Neutrophil (primary cell): ENCODE measurements at regions not wholly inside any gene's neighbourhood (a gene's known extent, or its start where the extent isn't known, plus 50 kb on each side); places are given as distances from the start of the nearest gene placed in this dataset.

Source experiments
- H3K27ac ChIP-seq: fragments of 200-600 bp; sonication (generic); 2 replicates; pipeline ENCODE4 v1.5.1; 2016; ENCODE audit warnings: mild to moderate bottlenecking, moderate library complexity
- H3K27me3 ChIP-seq: fragments of 200-600 bp; sonication (generic); 2 replicates; pipeline ENCODE4 v1.6.0; 2016; ENCODE audit warnings: mild to moderate bottlenecking
- H3K36me3 ChIP-seq: fragments of 200-600 bp; sonication (generic); 2 replicates; pipeline ENCODE4 v1.5.1; 2017
- H3K4me1 ChIP-seq, 2 experiments: fragments of 200-600 bp in 1 of 2; sonication (generic) in 1 of 2; 1 replicate in 1 of 2; 2 replicates in 1 of 2; pipeline versions ENCODE4 v1.5.1 to v1.6.1; 2013 to 2016; ENCODE audit warnings: low read depth in 1 of 2, low read length in 1 of 2, mild to moderate bottlenecking in 1 of 2, moderate library complexity in 1 of 2; ENCODE audit not compliant: control insufficient read depth in 1 of 2, insufficient read depth in 1 of 2
- H3K4me3 ChIP-seq, 2 experiments: fragments of 200-600 bp in 1 of 2; sonication (generic) in 1 of 2; 1 replicate in 1 of 2; 2 replicates in 1 of 2; pipeline ENCODE4 v1.5.1; 2013 to 2016; ENCODE audit warnings: low read depth in 1 of 2, low read length in 1 of 2, mild to moderate bottlenecking in 1 of 2, moderate library complexity in 1 of 2
- H3K9me3 ChIP-seq: fragments of 200-600 bp; sonication (generic); 2 replicates; pipeline ENCODE4 v1.5.1; 2016
- CTCF ChIP-seq: fragments of 200-600 bp; sonication (generic); IDR thresholded peaks from 2 replicates; pipeline ENCODE4 v1.5.1; 2016; ENCODE audit warnings: antibody characterized with exemption

- no peak overlapping the region for H3K4me3 ChIP-seq
- no peaks in the 10 kb centered on the region for H3K36me3 ChIP-seq
- H3K4me1 ChIP-seq, result no peaks in the 10 kb centered on the region
- no peak for TF ChIP-seq CTCF
- no peaks in the 10 kb centered on the region for H3K9me3 ChIP-seq
- no peaks in the 10 kb centered on the region for H3K27me3 ChIP-seq
- H3K27ac ChIP-seq, result no peak overlapping the region
Measured at GRCh38 chr3:96000966-96001365, 813.4 kb upstream of the EPHA6 start.

DNA sequence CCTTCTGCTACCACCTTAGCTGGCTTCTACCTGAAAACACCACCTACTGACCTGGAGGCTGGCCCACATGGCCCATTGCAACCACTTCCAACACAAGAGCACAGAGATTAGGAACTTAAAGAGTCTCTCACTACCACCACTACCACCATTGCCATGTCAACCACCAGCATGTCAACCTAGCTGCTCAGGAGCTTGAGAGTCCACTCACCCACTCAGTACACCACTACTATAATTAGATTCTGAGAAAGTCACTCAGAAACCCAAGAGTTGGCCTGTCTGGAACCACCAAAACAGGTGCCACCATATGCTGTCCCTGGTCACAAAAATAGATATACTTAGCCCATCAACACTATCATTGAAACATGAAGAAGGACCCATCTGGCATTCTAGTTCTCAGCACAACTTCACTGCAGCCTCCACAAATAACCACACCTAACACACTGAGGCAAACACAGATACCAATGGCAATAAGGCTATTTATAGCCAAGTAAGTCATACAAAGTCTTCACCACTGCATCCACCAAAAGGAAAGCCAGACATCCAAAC, 806.7 kb upstream of the EPHA6 start:
- Histone ChIP-seq H3K27me3 (no peaks in the 10 kb centered on the region), H3K36me3 (no peaks in the 10 kb centered on the region), H3K4me1 (no peaks in the 10 kb centered on the region), H3K4me3 (no peak overlapping the region), H3K9me3 (no peaks in the 10 kb centered on the region), H3K27ac (no peak overlapping the region)
- TF ChIP-seq CTCF, result no peak

DNA sequence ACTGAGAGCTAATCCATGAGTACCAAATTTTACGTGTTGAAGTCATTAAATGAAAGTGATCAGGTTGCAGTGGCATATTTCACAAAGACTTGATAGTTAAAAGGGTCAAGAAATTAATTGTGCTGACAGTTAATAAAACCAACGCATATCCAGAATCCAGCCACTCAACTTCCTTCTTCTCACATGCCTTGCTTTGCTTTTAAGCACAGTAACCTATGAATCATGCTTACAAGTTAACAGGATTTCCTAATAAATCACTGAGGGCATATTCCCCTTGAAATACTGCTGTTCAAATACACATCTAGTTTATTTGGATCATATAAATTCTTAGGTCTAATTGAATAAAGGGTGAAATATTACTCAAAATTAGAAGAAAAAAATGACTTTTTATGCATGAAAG, 801.5 kb upstream of the EPHA6 start:
- TF ChIP-seq CTCF, result no peak
- H3K4me1 ChIP-seq, result no peaks in the 10 kb centered on the region
- no peak overlapping the region for H3K4me3 ChIP-seq
- H3K36me3 ChIP-seq, result no peaks in the 10 kb centered on the region
- H3K27ac ChIP-seq, result no peak overlapping the region
- no peaks in the 10 kb centered on the region for H3K9me3 ChIP-seq
- H3K27me3 ChIP-seq, result no peaks in the 10 kb centered on the region

GRCh38 chr3:96017556-96017955, 796.8 kb upstream of the EPHA6 start:
- Histone ChIP-seq H3K27me3 (no peaks in the 10 kb centered on the region), H3K36me3 (no peaks in the 10 kb centered on the region), H3K27ac (no peak overlapping the region), H3K4me3 (no peak overlapping the region), H3K4me1 (no peaks in the 10 kb centered on the region), H3K9me3 (no peaks in the 10 kb centered on the region)
- TF ChIP-seq CTCF, result no peak

DNA sequence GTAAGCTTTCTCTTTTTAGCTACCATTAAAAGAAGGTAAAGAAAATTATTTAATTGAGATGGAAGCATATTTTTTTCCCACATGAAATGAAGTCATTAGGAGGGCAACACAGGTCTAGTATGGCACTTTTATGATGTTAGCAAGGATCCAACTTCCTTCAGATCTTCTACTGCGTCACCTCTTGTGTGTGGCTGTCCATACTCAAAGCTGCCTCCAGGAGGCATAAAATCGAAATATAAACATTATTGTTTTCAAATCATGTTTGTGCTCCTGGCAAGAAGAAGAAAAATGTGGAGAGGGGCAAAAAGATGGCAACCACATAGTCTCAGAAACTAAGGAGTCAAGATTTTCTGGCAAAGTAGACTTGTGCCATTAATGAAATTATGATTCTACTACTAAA, 791.7 kb upstream of the EPHA6 start:
- H3K36me3 ChIP-seq, result no peaks in the 10 kb centered on the region
- no peak for TF ChIP-seq CTCF
- H3K27ac ChIP-seq, result no peak overlapping the region
- no peaks in the 10 kb centered on the region for H3K27me3 ChIP-seq
- H3K9me3 ChIP-seq, result no peaks in the 10 kb centered on the region
- H3K4me3 ChIP-seq, result no peak overlapping the region
- no peaks in the 10 kb centered on the region for H3K4me1 ChIP-seq

- Histone ChIP-seq H3K27ac (no peak overlapping the region), H3K36me3 (no peaks in the 10 kb centered on the region), H3K4me1 (no peaks in the 10 kb centered on the region), H3K4me3 (no peak overlapping the region), H3K27me3 (no peaks in the 10 kb centered on the region), H3K9me3 (no peaks in the 10 kb centered on the region)
- TF ChIP-seq CTCF, result no peak
Measured at GRCh38 chr3:96027718-96028117, 786.7 kb upstream of the EPHA6 start.
